ENCODE measurements at regions not wholly inside any gene's neighbourhood (a gene's known extent, or its start where the extent isn't known, plus 50 kb on each side); places are given as distances from the start of the nearest gene placed in this dataset.
A peak's percentile ranks its signal among the peaks of the same experiment; 100 is the strongest.

GRCh38 chr3:146331967-146332366, 81.1 kb upstream of the PLSCR4 start:
- Histone ChIP-seq H2AFZ (ENCODE audit: low read length) (no peak overlapping the region), H4K20me1 (ENCODE audit: insufficient read depth, low read length) (no peaks in the 10 kb centered on the region), H3K27me3 (ENCODE audit: insufficient read depth, low read length) (no peaks in the 10 kb centered on the region), H3F3A (ENCODE audit: insufficient read depth, low read length) (no peaks in the 10 kb centered on the region), H3K4me3 (ENCODE audit: low read depth, low read length, poor library complexity, severe bottlenecking) (no peak overlapping the region), H3K9me2 (ENCODE audit: low read depth, low read length) (no peaks in the 10 kb centered on the region), H3K27ac (ENCODE audit: low read depth, low read length, poor library complexity, severe bottlenecking) (no peak overlapping the region), H3K9me3 (ENCODE audit: low read length) (no peaks in the 10 kb centered on the region), H3K4me2 (ENCODE audit: low read length) (no peak overlapping the region), H3K36me3 (ENCODE audit: insufficient read depth, low read length) (no peaks in the 10 kb centered on the region), H3K4me1 (ENCODE audit: insufficient read depth, low read length, severe bottlenecking) (no peaks in the 10 kb centered on the region), H3K9ac (ENCODE audit: low read length) (no peak overlapping the region), H3K79me2 (ENCODE audit: insufficient read depth, low read length) (no peaks in the 10 kb centered on the region)
- TF ChIP-seq CTCF (IDR thresholded peaks at IDR 0.05; ENCODE audit: low read length) (no peak), EZH2 (IDR thresholded peaks at IDR 0.05; ENCODE audit: borderline replicate concordance, low read length) (no peak)

- H3F3A ChIP-seq (ENCODE audit: insufficient read depth, low read length), result no peaks in the 10 kb centered on the region
- H3K4me3 ChIP-seq (ENCODE audit: low read depth, low read length, poor library complexity, severe bottlenecking), result no peak overlapping the region
- H3K4me2 ChIP-seq (ENCODE audit: low read length), result no peak overlapping the region
- TF ChIP-seq CTCF (IDR thresholded peaks at IDR 0.05; ENCODE audit: low read length) (peak; percentile 61), EZH2 (IDR thresholded peaks at IDR 0.05; ENCODE audit: borderline replicate concordance, low read length) (no peak)
- H2AFZ ChIP-seq (ENCODE audit: low read length), result no peak overlapping the region
- no peaks in the 10 kb centered on the region for H3K36me3 ChIP-seq (ENCODE audit: insufficient read depth, low read length)
- no peak overlapping the region for H3K9ac ChIP-seq (ENCODE audit: low read length)
- no peaks in the 10 kb centered on the region for H4K20me1 ChIP-seq (ENCODE audit: insufficient read depth, low read length)
- no peaks in the 10 kb centered on the region for H3K9me3 ChIP-seq (ENCODE audit: low read length)
- H3K79me2 ChIP-seq (ENCODE audit: insufficient read depth, low read length), result no peaks in the 10 kb centered on the region
- H3K4me1 ChIP-seq (ENCODE audit: insufficient read depth, low read length, severe bottlenecking), result no peaks in the 10 kb centered on the region
- H3K27ac ChIP-seq (ENCODE audit: low read depth, low read length, poor library complexity, severe bottlenecking), result no peak overlapping the region
- H3K9me2 ChIP-seq (ENCODE audit: low read depth, low read length), result no peaks in the 10 kb centered on the region
- no peaks in the 10 kb centered on the region for H3K27me3 ChIP-seq (ENCODE audit: insufficient read depth, low read length)
These were observed 76.1 kb upstream of the PLSCR4 start for GRCh38 chr3:146326875-146327543.

- Histone ChIP-seq H2AFZ (ENCODE audit: low read length) (no peak overlapping the region), H3K9ac (ENCODE audit: low read length) (no peak overlapping the region), H3K27me3 (ENCODE audit: insufficient read depth, low read length) (no peaks in the 10 kb centered on the region), H3K4me2 (ENCODE audit: low read length) (no peak overlapping the region), H3F3A (ENCODE audit: insufficient read depth, low read length) (no peaks in the 10 kb centered on the region), H3K4me3 (ENCODE audit: low read depth, low read length, poor library complexity, severe bottlenecking) (no peak overlapping the region), H4K20me1 (ENCODE audit: insufficient read depth, low read length) (no peaks in the 10 kb centered on the region), H3K4me1 (ENCODE audit: insufficient read depth, low read length, severe bottlenecking) (no peaks in the 10 kb centered on the region), H3K79me2 (ENCODE audit: insufficient read depth, low read length) (no peaks in the 10 kb centered on the region), H3K9me2 (ENCODE audit: low read depth, low read length) (no peaks in the 10 kb centered on the region), H3K9me3 (ENCODE audit: low read length) (no peaks in the 10 kb centered on the region), H3K36me3 (ENCODE audit: insufficient read depth, low read length) (no peaks in the 10 kb centered on the region), H3K27ac (ENCODE audit: low read depth, low read length, poor library complexity, severe bottlenecking) (no peak overlapping the region)
- TF ChIP-seq CTCF (IDR thresholded peaks at IDR 0.05; ENCODE audit: low read length) (no peak), EZH2 (IDR thresholded peaks at IDR 0.05; ENCODE audit: borderline replicate concordance, low read length) (no peak)
These were observed 74.3 kb upstream of the PLSCR4 start for GRCh38 chr3:146325170-146325569.
